Keratinocyte (primary cell): ENCODE measurements at regions not wholly inside any gene's neighbourhood (a gene's known extent, or its start where the extent isn't known, plus 50 kb on each side); places are given as distances from the start of the nearest gene placed in this dataset.

Experiments
- EZH2 ChIP-seq: IDR thresholded peaks from one replicate; pipeline ENCODE4 v1.6.1; 2012; ENCODE audit warnings: inconsistent platforms, mild to moderate bottlenecking, low read length, moderate library complexity
- TF ChIP-seq, protein P1 (sequence below), 3 experiments: IDR thresholded peaks in 1 of 3; conservative IDR thresholded peaks in 1 of 3; optimal IDR thresholded peaks in 1 of 3; 2 replicates in 2 of 3; 3 replicates in 1 of 3; pipeline versions ENCODE3 to v1.5.1; 2011; ENCODE audit warnings: low read length in 3 of 3, mild to moderate bottlenecking in 3 of 3, moderate library complexity in 2 of 3, control low read depth in 1 of 3, inconsistent platforms in 1 of 3; ENCODE audit not compliant: insufficient read depth in 2 of 3; ENCODE audit errors: extremely low read depth in 1 of 3

DNA sequence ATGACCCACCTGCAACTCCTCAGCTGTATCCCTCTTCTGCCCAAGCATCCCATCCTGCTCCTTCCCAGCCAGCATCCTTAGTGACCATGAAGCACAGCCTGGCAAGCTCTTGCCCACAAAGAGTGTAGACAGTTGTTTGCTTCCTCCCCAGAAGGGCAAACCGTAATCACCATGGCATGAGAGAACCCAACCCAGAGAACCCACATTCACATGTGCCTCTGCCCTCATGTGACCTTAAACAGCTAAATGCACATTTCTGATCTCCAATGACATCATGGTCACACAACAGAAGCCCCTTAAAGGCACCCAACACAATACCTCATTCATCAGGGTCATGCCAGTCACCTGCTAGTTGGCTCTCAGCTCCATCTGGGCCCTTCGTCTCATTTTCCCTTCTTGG, 162.8 kb upstream of the CDYL start:
- TF ChIP-seq, protein P1, sequence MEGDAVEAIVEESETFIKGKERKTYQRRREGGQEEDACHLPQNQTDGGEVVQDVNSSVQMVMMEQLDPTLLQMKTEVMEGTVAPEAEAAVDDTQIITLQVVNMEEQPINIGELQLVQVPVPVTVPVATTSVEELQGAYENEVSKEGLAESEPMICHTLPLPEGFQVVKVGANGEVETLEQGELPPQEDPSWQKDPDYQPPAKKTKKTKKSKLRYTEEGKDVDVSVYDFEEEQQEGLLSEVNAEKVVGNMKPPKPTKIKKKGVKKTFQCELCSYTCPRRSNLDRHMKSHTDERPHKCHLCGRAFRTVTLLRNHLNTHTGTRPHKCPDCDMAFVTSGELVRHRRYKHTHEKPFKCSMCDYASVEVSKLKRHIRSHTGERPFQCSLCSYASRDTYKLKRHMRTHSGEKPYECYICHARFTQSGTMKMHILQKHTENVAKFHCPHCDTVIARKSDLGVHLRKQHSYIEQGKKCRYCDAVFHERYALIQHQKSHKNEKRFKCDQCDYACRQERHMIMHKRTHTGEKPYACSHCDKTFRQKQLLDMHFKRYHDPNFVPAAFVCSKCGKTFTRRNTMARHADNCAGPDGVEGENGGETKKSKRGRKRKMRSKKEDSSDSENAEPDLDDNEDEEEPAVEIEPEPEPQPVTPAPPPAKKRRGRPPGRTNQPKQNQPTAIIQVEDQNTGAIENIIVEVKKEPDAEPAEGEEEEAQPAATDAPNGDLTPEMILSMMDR (optimal IDR thresholded peaks at IDR 0.05 in 1 of 3, IDR thresholded peaks at IDR 0.05 in 1 of 3, conservative IDR thresholded peaks at IDR 0.05 in 1 of 3; ENCODE audit: extremely low read depth in 1 of 3, insufficient read depth in 2 of 3, low read length in 3 of 3): no peak
- TF ChIP-seq EZH2: no peak
